GM19023 (cell line): ENCODE measurements at regions not wholly inside any gene's neighbourhood (a gene's known extent, or its start where the extent isn't known, plus 50 kb on each side); places are given as distances from the start of the nearest gene placed in this dataset.
"Not testable (repeated sequence)": the region's sequence is repeated elsewhere in the genome, so short reads cannot be mapped to it uniquely, and the experiment has no call there.

Experiments
- ATAC-seq: cut with Tn5 transposase; IDR thresholded peaks from one replicate; pipeline ENCODE4 v1.9.1; 2021; ENCODE audit warnings: mild to moderate bottlenecking, moderate library complexity; ENCODE audit not compliant: unreplicated experiment

DNA sequence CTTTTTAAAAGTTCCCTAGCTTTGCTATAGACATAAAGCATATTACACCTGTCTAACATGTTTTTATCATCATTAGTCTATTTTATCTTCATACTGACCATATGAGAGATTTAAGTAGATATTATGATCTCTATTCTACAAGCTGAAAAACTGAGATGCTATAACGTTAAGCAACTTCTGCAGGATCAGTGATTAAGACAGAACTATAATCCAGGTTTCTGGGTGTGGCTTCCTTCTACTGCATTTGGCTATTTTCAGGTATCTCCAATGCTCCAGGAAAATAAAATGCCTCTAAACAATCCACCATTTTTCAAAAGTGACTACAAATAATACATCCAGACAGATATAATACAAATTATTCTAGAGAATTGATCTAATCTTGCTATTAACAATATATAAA lies 53.4 kb downstream of the RGS2 start:
- no peak for ATAC-seq

DNA sequence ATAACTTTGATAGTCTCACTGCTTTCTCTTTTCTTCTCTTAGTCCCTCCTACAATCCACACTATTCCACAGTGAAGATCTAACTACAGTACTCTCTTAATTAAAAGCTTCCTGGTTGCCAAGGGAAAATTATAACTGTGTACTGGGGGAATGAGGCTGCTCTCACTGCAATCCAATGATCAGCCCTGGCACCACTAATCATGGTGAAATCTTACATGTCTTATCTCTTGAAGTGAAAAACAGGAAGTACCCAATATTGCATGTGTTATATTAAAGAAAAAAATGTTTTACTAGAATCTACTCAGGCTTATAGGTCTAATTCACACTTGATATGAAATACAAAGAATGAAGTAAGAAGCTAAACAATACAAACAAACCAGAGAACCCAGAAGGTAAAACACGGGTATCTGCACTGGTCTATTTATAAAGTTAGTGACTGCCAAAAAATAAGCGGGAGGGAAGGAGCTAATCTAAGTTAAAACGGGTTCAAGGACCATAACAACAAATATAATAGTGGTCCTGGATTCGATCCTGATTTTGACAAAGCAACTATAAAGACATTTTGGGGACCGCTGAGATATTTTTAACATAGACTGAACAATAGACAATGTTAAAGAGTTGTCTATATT lies 57.5 kb downstream of the RGS2 start:
- ATAC-seq, result no peak

DNA sequence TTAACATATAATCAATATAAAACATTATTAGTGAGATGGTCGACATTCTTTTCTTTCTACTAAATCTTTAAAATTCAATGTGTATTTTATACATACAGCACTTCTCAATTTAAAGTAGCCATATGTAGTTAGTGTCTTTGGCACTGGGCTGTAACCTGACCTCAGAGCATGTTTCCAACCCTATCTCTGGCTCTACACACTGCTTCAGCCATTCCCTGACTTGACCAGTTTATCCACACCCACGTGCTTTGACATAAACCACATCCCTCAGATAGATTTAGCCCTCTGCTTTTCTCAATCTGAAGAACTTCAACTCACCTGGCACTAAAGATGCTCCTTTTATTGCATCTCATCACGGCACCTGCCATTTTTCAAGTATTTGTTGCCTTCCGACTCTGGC lies 58.3 kb downstream of the RGS2 start:
- ATAC-seq, result no peak

DNA sequence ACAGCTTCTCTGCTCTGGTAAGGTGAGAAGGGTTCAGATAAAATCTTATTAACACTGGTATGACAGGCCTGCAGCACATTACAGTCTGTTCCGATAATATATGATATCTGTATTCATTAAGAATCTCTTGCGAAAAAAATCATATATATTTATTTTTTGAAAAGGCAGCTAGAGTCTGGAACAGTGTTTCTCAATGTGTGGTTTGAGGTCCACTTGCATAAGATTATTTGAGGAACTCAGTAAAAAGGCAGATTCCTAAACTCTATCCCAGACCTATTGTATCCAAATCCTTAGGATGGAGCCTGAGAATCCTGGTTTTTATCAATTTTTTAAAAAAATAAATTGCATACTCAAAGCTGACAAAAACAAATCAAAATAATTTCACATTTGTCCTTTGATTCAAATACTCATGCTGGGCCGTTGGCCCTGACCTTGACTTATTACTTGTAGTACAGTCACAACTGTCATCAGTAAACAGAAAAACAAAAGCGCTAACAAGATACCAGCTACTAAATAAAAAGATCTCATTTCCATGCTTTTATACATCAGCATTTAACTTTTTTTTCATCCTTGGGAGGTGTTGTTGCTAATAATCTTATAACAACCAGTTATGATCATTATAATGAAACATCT lies 60.6 kb downstream of the RGS2 start:
- no peak for ATAC-seq

DNA sequence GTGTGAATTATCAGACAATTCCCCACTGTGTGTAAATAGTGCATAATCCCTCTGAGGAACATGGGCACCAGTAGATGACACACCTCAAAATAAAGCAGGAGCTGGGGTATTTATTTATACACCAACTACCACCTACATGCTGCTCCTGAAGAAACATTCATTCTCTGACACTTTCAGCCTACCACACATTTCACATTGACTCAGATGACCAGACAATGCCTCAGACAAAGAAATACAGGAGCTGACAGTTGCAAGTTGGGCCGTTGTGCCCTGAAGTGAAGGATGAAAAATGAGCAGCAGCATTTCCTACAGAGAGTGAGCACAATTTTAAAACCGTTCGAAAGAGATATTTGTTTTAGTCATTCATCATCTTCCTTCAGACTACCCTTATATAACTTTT lies 63.2 kb downstream of the RGS2 start:
- no peak for ATAC-seq

DNA sequence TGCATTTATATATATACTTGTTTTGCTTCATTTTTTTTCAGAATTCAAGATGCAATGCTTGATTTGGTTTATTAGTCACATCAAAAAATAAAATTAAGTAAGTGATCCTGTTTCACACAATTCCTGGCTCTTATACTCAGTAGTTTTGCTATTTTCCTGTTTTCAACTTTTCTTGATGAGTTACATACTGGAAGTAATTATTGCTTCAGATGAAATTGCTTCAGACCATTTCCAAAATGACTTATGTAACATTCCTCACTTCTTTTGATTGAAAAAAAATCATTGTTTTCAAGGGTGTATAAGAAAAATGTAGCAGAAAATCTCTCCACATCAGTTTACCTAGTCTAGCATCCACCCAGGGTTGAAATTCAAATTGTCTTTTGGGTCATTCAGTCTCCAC lies 65.0 kb downstream of the RGS2 start:
- ATAC-seq, result no peak

DNA sequence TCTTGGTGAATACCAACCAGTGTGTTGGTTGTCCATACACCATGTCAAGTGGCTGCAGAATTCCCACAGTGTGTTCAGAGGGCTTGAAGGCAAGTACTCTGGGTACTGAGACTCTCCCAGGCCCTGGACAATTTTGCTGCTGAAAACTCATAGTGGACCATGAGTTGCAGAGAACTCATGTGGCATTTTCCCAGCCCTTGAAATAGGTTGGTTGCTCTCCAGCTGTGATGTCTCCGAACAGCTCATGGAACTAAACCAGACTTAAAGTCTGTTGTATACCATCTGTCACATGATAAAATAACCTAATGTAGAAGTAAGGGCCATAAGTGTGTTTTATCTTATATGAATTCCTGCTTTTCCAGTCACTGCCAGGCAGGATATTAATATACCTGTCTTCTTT lies 67.8 kb downstream of the RGS2 start:
- no peak for ATAC-seq

DNA sequence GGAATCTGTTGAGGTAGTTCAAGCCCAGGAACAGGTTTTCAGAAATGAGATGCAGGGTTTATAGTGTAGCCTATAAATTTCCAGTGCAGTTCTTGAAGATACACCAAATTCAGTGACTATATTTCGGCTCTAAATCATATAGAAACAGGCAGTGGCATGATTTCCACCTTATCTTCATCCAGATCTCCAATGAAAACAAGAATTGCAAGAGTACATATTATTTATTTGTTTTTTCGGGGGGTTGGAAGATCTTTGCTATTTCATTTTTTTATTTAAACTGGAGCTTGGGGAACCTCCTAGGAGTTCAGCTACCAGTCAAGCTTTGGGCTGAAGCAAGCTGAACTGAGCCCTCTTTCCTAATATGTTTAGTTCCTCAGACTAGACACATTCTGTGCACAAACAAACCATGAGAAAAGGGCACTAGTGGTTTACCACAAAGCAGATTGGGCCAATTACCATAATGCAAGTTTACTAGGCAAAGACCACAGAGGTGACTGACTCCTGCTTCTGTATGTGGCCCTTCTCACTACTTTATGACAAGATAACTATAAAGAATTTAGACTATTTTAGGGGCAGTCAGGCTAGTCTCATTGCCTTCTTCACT lies 68.5 kb downstream of the RGS2 start:
- no peak for ATAC-seq

DNA sequence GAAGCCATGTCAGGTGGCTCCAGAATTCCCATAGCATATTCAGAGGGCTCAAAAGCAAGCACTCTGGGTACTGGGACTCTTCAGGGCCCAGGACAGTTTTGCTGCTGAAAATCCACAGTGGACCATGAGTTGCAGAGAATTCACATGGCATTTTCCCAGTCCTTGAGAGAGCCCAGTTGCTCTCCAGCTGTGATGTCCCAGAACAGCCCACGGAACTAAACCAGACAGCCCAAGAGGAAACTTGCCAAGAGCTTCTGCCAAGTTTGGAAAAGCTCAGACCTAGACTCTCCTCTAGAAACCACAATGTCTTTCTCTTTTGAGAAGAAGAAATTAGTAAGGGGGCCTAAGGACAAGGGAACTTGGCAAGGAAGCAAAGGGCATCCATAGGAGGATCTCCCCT lies 69.4 kb downstream of the RGS2 start:
- ATAC-seq, result no peak

DNA sequence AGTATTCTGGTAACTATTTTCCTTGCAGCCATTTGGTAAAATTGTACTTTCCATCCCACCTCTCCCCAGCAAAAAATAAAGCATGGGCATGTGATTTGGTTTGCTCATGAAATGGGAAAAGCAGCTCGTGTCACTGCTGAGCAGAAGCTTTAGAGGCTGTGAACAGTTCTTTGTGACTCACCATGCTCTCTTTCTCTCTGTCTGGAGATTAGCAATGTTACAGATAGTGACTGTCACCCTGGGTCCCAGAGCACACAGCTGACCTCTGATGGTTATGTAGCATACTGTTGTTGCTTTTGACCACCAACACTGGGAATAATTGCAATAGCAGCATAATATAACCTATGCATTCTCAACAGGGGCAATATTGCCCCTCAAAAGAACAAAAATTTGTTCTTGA lies 70.6 kb downstream of the RGS2 start:
- no peak for ATAC-seq

DNA sequence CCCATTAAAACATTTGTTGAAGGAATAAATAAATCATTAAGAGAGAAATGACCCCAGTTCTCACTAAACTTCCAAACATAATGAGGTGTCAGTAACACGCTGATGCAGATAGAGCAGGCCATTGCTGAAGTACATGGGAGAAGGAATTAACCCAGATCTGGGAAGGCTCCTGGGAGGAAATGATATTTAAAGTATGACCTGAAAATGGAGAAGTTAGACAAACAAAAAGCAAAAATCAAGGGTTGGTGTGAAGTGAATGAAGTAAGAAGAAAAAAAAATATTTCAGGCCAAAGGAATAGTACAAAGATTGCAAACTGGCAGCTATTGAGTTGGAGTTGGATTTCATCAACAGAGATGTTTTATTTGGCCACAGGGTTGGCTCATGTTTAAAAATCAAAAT lies 71.4 kb downstream of the RGS2 start:
- no peak for ATAC-seq

DNA sequence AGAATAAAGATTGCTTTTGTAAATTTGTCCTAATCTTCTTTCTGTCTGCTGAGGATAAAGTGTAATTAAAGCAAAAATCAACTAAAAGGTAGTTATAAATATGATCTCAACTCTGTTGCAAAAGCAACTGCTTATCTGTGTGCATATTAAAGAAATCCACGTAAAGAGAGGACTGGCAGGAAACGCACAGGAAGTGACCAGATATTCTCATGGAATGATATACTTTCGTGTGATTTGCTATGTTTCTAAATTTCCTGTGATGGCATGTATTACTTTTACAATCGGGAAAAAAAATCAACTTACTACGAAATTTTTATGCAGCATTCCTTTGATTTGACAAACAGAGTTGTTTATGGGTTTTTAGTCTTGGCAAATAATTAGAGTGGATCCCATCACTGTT lies 75.4 kb downstream of the RGS2 start:
- no peak for ATAC-seq

DNA sequence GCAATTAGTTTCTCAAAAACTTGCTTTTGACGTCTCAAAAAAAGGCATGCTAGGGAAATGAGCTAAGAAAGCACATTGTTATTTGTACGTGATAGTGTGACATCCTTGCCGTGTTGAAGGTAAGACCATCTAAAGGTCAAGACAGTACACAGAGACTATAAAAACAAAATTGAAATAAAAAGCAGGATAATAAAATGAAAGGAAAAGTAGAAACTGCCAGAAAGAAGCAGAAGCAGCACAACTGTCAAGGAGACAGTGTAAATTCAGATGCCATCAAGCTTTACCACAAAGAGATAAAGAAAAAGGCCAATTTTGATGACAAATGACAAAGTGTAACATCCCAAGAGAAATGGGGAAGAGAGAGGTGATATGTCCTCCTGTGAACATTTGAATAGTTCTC lies 76.5 kb downstream of the RGS2 start:
- not testable (repeated sequence) for ATAC-seq

DNA sequence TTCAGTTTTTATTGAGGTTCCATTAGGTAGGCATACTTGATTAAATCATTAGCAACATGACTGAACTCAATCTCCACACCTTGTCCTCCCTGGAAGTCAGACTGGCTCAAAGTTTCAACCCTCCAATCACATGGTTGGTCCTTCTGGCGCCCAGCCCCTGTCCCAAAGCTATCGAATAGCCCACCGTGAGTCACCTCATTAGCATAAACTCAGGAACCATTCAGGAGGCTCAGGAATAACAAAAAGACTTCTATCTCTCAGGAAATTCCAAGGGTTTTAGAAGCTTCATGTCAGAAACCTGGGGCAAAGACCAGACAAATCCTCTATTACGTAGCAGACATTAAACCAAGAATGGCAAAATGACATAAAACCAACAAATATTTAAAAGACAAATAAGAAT lies 78.6 kb downstream of the RGS2 start:
- ATAC-seq, result no peak

DNA sequence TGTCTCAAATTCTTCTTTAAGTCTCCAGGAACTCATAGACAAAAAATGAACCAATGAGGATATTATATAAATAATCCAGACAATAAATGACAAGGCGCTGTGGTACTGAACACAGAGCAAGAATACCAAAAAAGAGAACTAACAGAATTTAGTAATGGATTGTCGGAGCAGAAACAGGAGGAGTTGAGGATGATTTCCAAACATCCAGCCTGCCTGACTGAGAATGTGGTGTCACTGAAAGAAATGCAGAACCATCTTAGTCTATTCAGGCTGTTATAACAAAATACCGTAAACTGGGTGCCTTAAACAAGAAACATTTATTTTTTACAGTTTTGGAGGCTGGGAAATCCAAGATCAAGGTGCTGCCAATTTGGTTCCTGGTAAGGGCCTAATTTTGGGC lies 79.7 kb downstream of the RGS2 start:
- no peak for ATAC-seq

DNA sequence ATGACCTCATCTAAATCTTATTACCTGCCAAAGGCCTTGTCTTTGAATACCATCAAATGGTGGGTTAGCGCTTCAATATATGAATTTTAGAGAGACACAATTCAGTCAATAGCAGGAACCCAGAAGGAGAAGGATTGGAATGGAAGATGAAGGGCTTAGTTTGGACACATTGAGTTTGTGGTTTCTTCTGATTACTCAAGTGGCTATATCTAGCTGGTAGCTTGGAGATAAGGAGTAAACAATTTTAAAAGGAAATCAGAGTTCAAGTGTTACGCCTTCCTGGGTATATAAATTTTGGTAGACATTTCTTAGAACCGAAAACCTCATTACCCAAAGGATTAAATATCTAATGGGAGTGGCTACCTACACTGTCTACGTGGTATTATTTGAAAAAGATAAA lies 80.2 kb downstream of the RGS2 start:
- no peak for ATAC-seq

DNA sequence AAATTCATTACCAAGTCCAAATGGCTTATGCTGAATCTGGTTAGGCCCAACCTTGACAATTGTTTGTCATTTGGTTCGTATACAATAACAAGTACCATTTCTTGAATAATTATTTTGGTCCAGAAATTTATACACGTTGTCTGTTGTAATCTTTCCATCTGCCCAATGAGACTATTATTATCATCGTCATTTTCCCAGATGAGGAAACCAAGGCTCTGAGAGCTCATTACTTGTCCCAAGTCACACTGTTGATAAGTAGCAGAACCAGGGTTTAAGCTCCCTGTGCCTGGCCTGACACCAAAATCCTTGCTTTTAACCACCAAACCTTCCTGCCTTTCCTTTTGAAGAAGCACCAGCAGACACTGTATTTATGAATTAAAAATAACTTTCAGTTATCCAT lies 81.3 kb downstream of the RGS2 start:
- no peak for ATAC-seq

DNA sequence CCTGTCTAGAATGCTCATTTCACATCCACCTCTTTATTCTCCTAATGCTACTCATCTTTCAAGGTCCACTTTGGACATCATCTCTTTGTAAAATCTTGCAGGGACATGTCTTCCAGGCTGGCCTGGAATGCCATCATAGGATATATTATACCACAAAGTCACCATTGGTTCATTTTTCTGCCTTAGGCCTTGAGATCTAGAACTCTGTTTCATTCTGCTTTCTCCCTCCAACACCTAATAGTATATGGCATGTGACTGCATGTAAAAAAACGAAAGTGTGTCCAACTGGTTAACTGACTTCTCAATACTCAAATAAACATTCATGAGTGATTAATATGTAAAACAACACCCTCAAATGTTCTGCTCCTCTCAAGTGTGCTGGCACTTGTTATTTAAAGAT lies 84.1 kb downstream of the RGS2 start:
- no peak for ATAC-seq

DNA sequence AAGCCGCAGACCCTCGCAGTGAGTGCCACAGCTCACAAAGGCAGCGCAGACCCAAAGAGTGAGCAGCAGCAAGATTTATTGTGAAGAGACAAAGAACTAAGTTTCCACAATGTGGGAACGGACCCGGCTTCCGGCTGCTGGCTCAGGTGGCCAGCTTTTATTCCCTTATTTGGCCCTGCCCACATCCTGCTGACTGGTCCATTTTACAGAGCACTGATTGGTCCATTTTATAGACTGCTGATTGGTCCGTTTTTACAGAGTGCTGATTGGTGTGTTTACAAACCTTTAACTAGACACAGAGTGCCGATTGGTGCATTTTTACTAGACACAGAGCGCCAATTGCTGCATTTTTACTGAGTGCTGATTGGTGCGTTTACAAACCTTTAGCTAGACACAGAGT lies 86.6 kb downstream of the RGS2 start:
- not testable (repeated sequence) for ATAC-seq

DNA sequence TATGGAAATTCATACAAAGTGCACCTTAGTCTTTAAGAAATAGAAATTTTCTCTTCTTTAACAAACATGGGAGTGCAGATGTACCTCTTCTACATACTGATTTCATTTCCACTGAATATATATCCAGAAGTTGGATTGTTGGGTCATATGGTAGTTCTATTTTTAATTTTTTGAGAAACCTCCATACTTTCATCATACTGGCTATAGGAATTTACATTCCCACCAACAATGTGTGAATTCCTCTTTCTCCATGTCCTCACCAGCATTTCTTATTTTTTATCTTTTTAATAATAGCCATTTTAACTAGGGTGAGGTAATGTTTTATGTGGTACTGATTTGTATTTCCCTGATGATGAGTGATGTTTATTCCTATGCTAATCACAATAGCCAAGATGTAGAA lies 87.5 kb downstream of the RGS2 start:
- ATAC-seq, result no peak

DNA sequence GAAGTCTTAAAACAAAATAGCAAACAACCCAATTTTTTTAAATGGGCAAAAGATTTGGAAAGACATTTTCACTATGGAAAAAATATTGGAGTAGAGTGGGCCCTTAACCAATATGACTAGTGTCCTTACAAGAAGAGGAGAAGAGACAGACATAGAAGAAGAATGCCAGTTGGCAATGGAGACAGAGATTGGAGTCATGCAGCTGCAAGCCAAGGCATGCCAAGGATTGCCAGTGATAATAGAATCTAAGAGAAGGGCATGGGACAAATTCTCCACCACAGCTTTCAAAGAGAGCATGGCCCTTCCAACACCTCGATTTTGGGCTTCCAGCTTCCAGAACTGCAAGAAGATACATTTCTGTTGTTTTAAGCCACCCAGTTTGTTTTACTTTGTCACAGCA lies 92.7 kb downstream of the RGS2 start:
- ATAC-seq, result no peak

DNA sequence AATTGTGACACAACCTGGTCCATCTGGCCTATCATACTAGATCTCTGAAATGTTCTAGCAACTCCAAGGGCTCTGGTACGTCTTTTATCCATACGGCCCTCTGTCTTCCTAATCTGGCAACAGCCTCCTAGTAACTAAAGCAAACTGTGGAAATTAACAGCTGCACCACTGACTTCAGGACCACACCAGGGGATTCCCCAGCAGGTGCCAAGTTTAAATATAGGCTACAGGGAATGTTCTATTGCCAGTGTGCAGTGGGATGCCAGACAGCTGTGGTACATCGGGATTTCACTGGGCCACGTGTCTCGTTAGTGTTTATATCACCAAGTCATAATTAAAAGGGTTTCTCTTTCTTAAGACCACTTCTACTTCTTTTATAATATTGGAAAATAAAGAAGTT lies 94.3 kb downstream of the RGS2 start:
- ATAC-seq, result no peak

DNA sequence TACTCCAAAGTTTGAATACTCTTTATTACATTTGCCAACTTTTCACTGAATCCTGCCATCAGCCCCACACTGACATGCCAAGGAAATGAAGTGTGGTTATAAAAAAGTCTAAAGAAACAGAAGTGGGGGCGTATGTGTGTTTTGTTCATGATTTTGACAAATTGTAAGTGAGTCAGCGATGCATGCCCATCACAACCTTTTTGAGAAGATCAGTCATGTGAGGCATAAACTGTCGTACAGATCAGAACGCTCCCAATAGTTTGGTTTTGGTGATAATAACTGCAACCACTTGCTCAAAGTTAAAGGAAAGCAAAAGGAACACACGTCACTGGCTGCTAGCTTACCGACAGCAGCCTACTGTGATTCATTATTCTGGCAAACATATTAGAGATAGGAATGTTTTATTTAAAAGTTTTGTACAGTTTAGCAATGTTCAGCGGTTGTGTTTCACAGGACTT lies 95.6 kb downstream of the RGS2 start:
- no peak for ATAC-seq
